ENCODE measurements at regions not wholly inside any gene's neighbourhood (a gene's known extent, or its start where the extent isn't known, plus 50 kb on each side); places are given as distances from the start of the nearest gene placed in this dataset.
"Not testable (repeated sequence)": the region's sequence is repeated elsewhere in the genome, so short reads cannot be mapped to it uniquely, and the experiment has no call there.

- DNase-seq (ENCODE audit: low read depth) = no peak
Observed at GRCh38 chr3:67957268-67957667, 302.9 kb upstream of the SUCLG2 start.

GRCh38 chr3:67947808-67948508 lies 293.5 kb upstream of the SUCLG2 start:
- peak; percentile 28 for DNase-seq (ENCODE audit: low read depth)

GRCh38 chr3:67946436-67946835 lies 292.0 kb upstream of the SUCLG2 start:
- DNase-seq (ENCODE audit: low read depth) = no peak

- no peak for DNase-seq (ENCODE audit: low read depth)
Observed at GRCh38 chr3:67943546-67943945, 289.1 kb upstream of the SUCLG2 start.

- no peak for DNase-seq (ENCODE audit: low read depth)
Observed at GRCh38 chr3:67941433-67942030, 287.1 kb upstream of the SUCLG2 start.

GRCh38 chr3:67940210-67940952 lies 286.0 kb upstream of the SUCLG2 start:
- no peak for DNase-seq (ENCODE audit: low read depth)

- DNase-seq (ENCODE audit: low read depth) = no peak
Observed at GRCh38 chr3:67937498-67938118, 283.2 kb upstream of the SUCLG2 start.

- not testable (repeated sequence) for DNase-seq (ENCODE audit: low read depth)
Observed at GRCh38 chr3:67930394-67930793, 276.0 kb upstream of the SUCLG2 start.

GRCh38 chr3:67923796-67924195 lies 269.4 kb upstream of the SUCLG2 start:
- no peak for DNase-seq (ENCODE audit: low read depth)

- DNase-seq (ENCODE audit: low read depth) = no peak
Observed at GRCh38 chr3:67920969-67921368, 266.6 kb upstream of the SUCLG2 start.

GRCh38 chr3:67920311-67920710 lies 265.9 kb upstream of the SUCLG2 start:
- DNase-seq (ENCODE audit: low read depth) = no peak

GRCh38 chr3:67916353-67916752 lies 261.9 kb upstream of the SUCLG2 start:
- no peak for DNase-seq (ENCODE audit: low read depth)

- no peak for DNase-seq (ENCODE audit: low read depth)
Observed at GRCh38 chr3:67907735-67908134, 253.3 kb upstream of the SUCLG2 start.

- no peak for DNase-seq (ENCODE audit: low read depth)
Observed at GRCh38 chr3:67906261-67906660, 251.8 kb upstream of the SUCLG2 start.

- DNase-seq (ENCODE audit: low read depth) = no peak
Observed at GRCh38 chr3:67901681-67902080, 247.3 kb upstream of the SUCLG2 start.

- no peak for DNase-seq (ENCODE audit: low read depth)
Observed at GRCh38 chr3:67898916-67899315, 244.5 kb upstream of the SUCLG2 start.

GRCh38 chr3:67897351-67898336 lies 243.2 kb upstream of the SUCLG2 start:
- no peak for DNase-seq (ENCODE audit: low read depth)

- DNase-seq (ENCODE audit: low read depth) = no peak
Observed at GRCh38 chr3:67896130-67896529, 241.7 kb upstream of the SUCLG2 start.

GRCh38 chr3:67894510-67894909 lies 240.1 kb upstream of the SUCLG2 start:
- DNase-seq (ENCODE audit: low read depth) = no peak

GRCh38 chr3:67884345-67884744 lies 229.9 kb upstream of the SUCLG2 start:
- DNase-seq (ENCODE audit: low read depth) = no peak

GRCh38 chr3:67883766-67884165 lies 229.4 kb upstream of the SUCLG2 start:
- DNase-seq (ENCODE audit: low read depth) = no peak

- no peak for DNase-seq (ENCODE audit: low read depth)
Observed at GRCh38 chr3:67882981-67883380, 228.6 kb upstream of the SUCLG2 start.

Measured in stimulated activated CD8-positive, alpha-beta memory T cell treated with anti-CD3 and anti-CD28 coated beads, Interleukin-15, amount 100 ng/mL, for 1 hour (primary cell).